ENCODE measurements at regions not wholly inside any gene's neighbourhood (a gene's known extent, or its start where the extent isn't known, plus 50 kb on each side); places are given as distances from the start of the nearest gene placed in this dataset.

DNA sequence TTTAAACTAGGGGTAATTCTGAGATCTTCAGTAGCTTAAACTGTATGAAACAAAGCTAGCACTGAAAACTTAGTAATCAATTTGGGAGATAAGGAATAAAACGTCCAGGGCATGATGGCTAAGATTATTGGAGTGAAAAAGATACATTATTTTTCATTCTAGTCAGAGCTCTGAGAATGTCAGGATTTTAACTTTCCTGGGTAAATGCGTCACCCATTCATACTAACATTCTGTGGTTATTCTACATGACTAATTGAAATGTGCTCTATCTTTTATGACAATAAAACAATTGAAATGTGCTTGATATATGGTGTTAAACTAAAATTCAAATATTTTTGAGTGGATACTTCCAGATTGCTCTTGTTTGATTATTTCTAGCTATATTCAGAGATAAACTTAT, 626.0 kb downstream of the EDEM1 start:
- TF ChIP-seq, protein P1, sequence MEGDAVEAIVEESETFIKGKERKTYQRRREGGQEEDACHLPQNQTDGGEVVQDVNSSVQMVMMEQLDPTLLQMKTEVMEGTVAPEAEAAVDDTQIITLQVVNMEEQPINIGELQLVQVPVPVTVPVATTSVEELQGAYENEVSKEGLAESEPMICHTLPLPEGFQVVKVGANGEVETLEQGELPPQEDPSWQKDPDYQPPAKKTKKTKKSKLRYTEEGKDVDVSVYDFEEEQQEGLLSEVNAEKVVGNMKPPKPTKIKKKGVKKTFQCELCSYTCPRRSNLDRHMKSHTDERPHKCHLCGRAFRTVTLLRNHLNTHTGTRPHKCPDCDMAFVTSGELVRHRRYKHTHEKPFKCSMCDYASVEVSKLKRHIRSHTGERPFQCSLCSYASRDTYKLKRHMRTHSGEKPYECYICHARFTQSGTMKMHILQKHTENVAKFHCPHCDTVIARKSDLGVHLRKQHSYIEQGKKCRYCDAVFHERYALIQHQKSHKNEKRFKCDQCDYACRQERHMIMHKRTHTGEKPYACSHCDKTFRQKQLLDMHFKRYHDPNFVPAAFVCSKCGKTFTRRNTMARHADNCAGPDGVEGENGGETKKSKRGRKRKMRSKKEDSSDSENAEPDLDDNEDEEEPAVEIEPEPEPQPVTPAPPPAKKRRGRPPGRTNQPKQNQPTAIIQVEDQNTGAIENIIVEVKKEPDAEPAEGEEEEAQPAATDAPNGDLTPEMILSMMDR (IDR thresholded peaks at IDR 0.05), result no peak

DNA sequence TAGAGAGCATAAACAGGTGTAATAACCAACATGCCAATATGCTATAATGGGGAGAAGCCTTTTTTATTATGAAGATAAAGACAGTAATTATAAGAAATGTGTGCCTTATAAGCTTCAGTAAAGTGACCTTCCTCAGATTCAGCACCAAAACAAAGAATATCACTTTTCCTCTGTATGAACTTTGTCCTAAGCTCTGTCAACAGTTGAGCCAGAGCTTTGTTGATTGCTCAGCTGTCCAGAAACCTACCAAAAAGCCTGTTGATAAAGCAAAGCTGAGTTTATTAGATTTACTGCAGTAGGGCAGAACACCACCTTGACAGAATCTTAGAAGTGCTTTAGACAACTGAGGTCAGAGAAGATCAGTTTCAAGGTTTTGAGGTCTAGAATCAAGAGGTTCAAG, 635.3 kb downstream of the EDEM1 start:
- TF ChIP-seq, protein P1 (IDR thresholded peaks at IDR 0.05), result no peak

DNA sequence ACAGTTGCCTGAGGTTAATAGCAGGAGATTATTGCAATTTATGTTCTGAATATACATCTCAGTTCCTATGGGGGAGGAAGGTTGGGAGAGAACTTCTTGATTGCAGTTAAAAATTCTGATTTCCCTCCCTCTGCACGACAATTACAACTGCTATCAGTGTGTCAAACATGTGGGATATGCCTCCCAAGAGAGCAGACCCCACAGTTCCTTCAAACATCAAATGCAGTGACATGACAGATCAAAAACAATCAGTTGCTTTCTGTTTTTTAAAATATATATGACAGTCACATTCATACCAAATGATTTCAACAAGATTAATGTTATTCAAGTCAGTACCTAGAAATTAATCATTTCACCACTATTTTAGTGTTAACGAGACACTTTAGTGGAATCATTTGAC, 639.0 kb downstream of the EDEM1 start:
- TF ChIP-seq, protein P1 (IDR thresholded peaks at IDR 0.05), result no peak

DNA sequence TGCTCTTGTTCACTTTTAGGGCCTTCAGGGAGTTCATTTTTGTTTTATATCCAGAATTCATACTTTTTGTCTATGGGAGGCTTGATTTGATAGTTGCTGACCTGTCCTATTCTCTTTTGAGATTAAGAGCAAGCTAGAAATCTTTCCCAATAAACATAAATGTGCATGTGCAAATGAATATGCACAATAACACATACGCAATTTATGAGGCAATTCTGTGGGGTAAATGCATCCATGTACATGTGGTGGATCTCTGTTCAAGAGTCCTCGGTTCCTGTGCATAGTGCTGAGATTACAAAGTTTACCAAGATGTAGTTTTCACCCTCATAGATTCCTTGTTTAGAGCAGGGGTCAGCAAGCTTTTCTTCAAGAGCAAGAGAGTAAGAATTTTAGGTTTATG, 640.7 kb downstream of the EDEM1 start:
- TF ChIP-seq, protein P1 (IDR thresholded peaks at IDR 0.05), result no peak

DNA sequence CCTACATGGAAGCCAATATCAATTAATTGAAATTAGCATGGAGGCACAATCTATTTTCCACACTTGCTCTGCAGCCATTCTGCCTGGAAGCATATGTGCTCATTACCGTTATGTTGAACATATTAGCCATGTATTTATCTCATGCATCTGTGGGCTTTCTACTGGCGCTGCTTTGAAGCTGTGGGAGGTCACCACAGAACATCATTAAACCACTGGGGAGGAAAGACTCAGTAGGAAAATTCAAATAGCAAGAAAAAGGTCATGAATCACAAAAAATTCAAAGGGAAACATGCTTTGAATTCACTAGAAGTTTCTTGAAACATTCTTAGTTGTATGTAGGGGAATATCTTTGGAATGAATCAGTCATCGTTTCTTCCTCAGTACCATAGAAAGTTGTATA, 652.5 kb downstream of the EDEM1 start:
- TF ChIP-seq, protein P1 (IDR thresholded peaks at IDR 0.05), result no peak

DNA sequence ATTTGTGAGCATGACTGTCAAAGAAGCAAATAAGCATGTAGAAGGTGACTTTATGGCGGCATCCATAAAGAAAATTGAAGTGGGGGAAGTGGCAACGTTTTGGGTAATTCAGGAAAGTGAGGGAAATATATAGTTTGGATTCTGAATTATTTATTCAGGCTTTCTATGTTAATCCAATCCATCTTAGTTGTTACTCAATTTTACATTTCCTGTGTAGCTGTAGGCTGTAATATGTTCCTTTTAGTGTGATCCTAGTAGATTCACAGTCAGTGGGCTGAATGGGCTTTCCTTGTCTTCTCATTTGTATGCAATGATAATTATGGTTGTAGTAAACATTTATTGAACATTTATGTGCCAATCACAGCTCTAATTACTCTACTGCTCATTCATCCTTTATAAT, 654.1 kb downstream of the EDEM1 start:
- TF ChIP-seq, protein P1 (IDR thresholded peaks at IDR 0.05), result no peak

DNA sequence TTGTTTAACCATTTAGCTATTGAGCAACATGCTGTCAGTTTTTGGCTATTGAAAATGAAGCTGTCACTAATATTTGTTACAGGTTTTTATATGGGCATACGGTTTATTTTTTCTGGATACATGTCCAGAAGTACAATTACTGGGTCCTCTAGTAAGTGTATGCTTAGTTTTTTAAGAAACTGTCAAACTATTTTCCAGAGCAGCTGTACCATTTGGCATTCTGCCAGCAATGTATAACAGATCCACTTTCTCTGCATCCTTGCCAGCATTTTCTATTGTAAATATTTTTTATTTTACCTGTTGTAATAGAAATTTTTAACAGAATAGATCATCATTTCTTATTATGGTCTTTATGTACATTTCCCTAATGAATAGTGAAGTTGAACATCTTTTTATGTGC, 658.8 kb downstream of the EDEM1 start:
- TF ChIP-seq, protein P1 (IDR thresholded peaks at IDR 0.05), result no peak

DNA sequence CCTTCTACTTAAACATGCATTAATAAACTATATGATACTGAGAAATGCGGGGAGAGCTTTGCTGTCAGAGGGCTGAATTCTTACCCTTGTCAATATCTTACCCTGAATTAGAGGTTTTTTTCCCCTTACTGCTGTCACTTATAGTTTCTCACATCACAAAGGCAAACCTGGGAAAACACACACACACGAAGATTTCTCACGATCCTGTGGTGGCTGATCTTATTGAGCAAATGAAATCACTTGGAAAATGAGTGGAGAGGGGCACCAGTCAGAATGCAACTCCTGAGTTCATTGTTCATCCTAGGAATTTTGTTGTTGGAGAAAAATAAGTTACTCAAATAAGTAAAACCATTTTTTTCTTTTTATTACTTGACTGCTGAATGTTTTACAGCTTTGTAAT, 673.6 kb downstream of the EDEM1 start:
- TF ChIP-seq, protein P1 (IDR thresholded peaks at IDR 0.05), result no peak
